GM15510 (cell line): ENCODE measurements at regions not wholly inside any gene's neighbourhood (a gene's known extent, or its start where the extent isn't known, plus 50 kb on each side); places are given as distances from the start of the nearest gene placed in this dataset.

Experiments
- POLR2A ChIP-seq: IDR thresholded peaks from 3 replicates; pipeline ENCODE4 v1.6.1; 2011; ENCODE audit warnings: borderline replicate concordance; ENCODE audit not compliant: insufficient read length; ENCODE audit errors: extremely low read depth

DNA sequence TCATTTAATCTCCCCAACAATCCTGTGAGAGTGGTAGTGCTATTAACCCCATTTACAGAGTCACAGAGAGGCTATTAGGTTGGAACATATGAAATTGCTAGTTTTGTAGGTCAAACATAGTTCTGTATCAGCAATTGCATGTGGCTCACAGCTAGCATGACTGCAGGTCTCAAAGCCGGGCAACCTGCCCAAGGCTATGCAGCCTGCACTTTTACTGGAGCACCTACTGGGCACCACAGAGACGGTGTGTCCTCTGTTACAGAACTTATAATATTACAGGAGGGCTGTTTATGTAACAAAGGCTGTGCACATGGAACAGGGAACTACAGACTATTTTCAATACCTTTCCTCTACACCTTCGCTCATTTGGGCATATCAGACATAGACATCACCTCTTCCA, 355.8 kb downstream of the RPS24 start:
- no peak for TF ChIP-seq POLR2A

DNA sequence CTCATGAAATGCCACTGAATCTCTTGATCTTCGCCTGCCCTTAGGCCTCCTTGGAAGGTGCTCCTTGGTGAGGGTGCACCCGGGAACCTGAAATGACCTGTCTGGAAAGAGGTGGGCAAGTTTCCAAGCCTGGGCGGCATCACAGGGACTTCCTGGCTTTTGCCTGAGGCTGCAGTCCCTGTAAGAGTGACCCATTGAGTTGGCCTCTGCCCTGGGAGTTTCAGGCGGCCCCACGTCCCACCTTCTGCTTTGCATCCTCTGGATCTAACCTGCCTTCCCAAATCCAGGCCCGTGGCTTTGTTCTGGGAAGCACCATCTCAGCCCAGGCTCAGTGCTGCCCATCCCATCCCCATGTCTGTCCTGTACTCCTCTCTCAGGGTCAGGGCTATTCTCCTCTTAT, 356.4 kb downstream of the RPS24 start:
- no peak for TF ChIP-seq POLR2A

DNA sequence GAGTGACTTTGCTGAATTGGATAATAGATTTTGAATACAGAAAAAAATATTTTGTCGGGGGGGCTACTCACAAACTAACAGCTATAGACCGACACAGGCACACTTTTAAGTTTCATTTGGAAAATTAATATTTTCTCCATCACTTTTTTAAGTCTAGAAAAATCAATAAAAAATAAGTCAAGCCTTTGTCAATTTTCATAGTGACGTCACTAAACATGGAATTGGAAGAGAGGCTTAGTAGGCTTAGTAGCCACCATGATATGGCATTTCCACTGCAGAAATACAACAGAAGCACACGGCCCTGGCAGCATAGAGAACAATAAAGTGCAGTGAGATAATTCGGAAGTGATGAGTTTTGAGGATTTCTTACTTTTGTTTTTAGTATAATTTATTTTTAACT, 357.2 kb downstream of the RPS24 start:
- no peak for TF ChIP-seq POLR2A

DNA sequence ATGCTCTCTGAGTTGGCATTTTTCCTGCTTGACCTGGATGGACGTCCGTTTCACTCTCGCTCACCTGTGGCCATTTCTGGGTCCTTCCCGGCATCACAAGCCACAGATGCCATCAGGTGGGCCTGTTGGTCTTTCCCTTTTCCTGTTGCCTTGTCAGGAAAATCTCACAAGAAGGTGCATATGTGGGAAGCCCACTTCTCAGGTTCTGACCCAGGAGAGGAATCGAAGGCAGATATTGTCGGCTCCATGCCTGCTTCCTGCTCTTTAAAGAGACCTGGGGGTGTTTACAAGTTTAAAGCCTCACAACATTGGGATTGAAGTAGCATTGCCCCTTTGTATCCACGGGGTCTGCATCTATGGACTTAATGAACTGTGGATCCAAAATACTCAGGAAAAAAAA, 357.9 kb downstream of the RPS24 start:
- no peak for TF ChIP-seq POLR2A

DNA sequence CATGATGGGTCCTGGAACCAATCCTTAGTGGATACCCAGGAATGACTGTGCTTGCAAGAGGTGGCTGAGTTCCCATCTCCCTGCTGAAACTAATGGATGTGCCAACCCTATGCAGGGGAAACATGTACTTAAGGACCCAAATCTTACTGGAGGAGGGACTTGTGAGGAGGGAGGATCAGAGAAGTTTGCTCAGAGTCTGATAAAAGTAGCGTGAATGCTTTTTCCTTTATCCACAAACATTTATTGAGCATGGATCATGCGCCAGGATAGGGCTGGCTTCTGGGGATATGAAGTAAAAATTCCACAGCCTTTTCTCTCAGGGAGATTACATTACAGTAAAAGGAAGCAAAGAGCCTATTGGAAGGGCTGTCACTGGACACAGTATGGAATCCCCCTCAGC, 358.5 kb downstream of the RPS24 start:
- no peak for TF ChIP-seq POLR2A

DNA sequence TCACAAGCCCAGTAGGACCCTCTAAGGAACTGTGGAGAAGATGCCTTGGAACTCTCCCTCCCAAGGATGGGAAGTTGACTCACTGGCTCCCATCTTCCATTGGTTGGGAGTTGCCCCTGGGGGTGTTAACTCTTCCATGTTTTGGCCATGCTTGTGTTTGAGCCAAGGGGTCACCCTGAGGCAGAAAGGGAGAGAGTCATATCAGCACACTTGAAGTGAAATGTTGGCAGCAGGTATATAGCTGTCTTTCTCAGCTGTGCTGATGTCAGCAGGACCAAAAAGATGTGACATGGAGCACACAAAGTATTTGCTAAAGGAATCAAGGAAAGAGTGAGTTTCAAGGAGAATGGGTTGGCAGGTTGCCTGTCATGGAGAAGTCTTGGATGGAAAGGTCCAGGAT, 359.4 kb downstream of the RPS24 start:
- TF ChIP-seq POLR2A: no peak

DNA sequence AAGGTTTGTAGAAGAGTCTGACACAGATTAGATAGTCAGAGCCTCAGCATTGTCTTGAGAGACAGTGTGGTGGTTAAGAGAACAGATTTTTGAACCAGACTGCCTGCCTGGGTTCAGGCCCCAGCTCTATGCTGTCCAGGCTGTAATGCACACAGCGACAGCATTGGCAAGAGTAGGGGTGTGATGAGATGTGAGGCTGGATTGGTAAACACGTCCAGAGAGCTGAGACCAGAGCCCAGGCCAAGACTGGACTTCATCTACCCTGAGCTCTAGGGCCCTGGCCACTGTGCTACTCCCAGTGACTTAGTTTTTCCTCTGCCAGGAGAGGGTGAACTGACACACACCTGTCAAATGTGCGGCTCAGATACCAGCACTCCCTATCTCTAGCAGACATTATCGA, 360.4 kb downstream of the RPS24 start:
- no peak for TF ChIP-seq POLR2A

DNA sequence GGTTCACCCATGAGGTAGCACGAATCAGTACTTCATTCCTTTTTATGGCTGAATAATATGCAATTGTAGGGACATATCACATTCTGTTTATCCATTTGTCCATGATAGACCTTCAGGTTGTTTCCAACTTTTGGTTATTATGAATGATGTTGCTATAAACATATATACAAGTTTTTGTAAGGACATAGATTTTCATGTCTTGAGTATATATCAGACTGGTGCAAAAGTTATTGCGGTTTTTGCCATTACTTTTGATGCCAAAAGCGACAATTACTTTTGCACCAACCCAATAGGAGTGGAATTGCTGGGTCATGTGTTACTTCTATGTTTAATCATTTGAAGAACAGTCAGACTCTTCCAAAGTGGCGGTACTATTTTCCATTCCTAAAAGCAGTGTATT, 361.5 kb downstream of the RPS24 start:
- no peak for TF ChIP-seq POLR2A

DNA sequence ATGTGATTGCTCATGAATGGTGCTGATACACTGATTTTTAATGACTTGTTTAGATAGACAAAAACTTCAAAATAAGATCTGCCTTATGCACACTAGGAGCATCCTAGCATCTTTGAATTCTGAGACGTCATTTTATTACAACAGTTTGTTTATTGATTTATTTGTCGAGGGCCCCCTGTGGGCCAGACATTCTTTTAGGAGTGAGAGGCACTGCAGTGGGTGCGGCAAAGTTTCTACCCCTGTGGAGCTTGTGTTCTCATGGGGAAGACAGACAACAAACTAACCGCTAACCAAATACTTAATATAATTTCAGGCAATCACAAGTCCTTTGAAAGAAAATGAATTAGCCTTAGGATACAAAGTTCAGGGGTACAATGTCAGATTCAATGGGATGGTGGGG, 363.1 kb downstream of the RPS24 start:
- TF ChIP-seq POLR2A: no peak

DNA sequence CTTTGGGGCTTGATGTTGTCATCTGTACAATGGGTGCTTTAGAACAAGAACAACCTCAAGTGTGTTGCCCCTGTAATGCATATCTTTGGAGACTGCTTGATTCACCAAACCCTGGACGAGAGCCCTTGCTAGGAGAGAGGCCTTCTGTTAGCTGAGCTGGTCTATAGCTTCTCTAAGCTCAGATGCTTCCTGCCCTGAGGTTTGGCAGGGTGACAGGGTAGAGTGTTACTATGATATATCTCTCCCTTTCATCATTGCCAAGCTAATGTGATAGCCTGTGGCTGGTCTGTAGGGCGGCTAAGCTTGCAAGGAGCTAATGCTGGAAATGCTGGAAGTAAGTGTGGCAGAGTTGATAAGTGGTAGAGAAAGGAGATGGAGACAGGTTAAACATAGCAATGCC, 364.1 kb downstream of the RPS24 start:
- TF ChIP-seq POLR2A: no peak

DNA sequence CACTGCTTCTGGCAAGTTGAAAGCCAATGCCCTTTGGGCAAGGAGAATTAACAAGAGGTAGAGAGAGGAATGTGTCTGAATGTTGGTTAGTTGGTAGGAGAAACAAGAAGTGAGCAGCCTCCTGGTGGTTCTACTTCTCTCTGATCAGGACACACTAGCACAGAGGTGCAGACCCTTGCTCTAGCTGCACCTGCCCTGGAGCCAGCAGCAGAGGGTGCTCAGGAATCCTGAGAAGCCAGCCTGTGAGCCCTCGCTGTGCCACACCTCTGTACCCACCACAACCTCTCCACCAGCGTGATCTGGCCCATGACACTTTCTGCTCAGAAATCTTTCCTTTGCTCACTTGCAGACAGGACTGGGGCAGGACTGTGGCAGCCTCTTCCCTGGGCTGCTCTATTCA, 364.7 kb downstream of the RPS24 start:
- TF ChIP-seq POLR2A: no peak

DNA sequence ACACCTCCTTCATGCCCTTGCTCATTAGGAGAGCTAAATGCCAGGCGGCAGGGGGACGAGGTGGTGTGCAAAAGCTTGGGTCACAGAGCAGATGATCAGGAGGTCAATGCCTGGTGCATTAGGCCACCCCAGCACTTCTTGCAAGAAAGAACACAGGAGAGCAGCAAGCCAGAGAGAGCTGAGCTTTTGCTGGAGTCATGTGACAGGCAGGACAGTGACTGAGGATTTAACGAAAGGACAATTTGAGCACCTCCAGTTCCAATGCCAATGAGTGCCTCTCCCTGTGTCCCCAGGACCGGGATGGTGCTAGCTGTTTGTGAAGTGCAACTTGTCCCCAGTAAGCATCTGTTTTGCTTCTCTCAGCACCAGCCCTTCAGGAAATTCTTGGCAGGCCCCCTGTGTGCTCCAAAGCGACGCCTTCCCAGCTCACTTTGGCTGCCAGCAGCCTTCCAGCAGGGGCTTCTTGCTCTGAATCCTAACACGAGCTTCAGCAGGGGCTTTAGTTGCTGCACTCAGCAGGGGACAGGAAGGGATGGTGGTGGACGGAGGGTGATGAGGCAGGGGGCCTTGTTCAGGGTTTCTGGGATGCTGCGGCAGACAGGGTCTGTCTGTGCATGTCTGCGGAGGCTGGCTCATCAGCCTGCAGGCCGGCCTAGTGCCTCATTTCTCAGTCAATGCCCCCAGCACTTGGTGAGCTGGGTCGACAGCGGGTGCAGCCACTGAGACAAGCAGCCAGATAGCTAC, 368.1 kb downstream of the RPS24 start:
- TF ChIP-seq POLR2A: no peak

DNA sequence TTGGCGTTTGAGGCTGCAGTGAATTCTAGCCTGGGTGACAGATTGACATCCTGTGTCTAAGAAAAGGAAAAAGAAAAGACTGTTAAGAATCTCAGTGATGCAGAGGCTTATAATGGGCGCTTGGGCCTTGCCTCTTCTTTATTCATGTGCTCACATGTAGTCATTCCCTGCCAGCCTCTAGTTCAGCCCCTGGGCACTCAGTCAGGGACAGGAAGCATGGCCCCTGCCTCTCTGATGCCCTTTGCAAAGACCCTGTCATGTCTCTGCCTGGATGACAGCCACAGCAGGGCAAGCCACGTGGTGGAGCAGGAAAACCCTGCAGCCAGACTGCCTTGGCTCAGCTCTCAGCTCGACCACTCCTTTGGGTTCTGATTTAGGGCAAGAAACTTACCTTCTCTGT, 368.9 kb downstream of the RPS24 start:
- no peak for TF ChIP-seq POLR2A

DNA sequence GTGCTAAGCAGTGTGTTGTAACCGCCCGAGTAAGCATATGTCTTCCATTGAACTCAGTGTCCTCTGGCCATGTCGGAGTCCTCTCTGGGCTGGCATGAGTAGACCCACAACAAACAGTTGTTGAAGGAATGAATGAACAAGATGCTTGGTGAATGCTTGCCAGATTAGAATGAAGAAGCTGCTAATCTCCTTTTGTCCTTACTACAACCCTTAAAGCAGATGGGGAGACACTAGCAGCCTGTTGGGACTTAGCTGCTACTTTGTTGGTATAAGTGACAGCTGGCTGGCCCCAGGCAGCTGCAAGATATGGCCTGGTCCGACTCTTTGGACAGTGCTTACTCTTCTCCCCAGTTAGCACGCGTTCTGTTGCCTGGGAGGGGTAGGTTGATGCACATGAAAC, 370.1 kb downstream of the RPS24 start:
- TF ChIP-seq POLR2A: no peak

DNA sequence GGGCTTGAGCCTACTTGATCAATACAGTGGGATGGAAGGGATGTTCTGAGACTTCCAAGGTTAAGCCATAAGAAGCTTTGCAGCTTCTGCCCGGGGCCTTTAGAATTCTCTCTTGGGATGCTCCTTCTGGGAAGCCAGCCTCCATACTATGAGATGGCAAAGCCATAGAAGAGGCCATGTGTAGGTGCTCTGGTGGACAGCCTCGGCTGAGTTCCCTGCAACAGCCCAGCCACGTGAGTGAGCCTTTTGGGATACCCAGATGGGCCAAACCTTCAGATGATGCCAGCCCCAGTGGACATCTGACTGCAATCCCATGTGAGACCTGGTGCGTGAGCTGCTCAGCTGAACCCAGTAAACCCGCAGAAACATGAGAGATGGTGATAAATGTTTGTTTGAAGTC, 370.6 kb downstream of the RPS24 start:
- TF ChIP-seq POLR2A: no peak

DNA sequence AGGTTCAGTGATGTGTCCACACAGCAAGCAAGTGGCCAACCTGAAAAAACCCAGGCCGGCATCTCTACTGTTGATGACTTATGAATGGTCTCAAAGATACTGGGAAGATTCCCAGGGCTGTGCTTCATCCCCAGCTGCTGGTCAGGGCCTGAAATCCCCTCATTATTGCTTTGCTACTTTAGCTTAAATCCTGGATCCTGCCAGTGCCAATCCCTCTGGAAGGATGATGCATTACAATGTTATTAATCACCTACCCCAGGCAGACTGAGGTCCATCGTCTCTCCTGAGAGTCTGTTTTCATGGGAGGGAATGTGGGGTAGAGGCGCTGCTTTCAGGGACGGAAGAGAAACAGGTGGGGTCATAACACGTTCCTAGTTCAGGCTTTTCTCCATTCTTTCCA, 371.6 kb downstream of the RPS24 start:
- no peak for TF ChIP-seq POLR2A

DNA sequence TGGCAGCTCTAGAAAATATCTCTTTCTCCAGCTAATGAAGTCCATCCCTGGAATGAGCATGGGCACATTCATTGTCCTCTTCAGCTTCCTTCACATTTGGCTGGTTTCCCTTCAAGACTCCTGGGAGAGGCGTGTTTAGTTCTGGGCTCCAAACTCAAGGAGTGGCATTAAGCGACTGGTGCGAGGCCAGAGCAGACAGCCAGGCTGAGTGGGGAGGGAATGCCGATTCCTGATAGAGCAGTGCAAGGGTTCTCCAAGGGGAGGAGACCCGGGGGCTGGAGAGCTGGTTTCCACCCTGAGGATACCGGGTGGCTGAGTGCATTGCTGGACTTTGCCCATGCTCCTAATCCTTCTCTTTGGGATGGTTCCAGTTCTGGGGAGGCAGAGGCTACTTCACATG, 372.1 kb downstream of the RPS24 start:
- TF ChIP-seq POLR2A: no peak

DNA sequence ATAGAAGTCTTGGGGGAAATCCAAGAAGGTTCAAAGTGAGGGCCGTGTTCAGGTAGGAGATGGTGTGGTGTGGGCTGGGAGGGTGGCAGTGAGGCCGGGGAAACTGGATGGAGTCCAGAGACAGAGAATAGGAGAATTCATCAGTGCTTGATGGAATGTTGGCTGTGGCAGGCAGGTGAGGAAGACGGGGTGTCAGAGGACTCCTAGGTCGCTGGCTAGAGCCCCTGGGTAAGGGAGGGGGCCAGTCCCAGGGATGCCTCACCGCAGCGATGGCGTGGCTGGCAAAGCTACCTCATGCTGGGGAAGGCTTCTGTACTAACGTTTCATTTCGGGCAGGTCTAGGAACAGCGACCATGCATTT, 373.0 kb downstream of the RPS24 start:
- TF ChIP-seq POLR2A: no peak

DNA sequence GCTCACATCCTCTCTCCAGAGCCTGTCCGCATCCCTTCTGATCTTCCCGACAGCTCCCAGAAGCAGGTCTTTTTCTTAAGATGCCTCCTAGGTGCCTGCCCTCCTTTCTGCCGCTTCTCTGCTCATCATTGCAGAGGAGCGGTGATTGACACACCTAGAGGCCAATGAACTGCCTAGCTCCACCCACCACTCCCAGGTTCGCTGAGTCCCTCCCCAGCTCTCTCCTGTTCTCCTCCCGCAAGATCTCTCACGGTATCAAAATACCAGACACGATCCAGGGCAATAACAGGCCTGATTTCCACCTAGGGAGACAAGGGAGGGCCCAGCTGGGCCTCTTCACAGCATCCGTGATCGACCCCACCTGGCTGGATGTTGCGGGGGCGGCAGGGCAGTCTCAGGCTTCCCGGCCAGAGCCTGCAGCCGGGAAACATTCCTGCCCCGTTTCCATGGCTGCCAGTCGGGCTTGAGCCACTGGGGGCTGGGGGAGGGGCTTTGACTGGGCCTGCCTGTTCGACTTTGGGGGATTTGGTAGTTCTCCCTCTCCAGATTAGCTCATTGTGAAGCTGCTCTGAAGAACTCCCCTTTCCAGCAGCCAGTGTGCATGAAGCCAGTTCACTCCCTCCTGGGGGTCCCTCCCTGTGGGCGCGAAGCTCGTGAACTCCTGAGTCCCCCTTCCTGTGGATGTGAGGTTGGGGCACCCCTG, 373.5 kb downstream of the RPS24 start:
- TF ChIP-seq POLR2A: no peak
